RWPE1 (cell line): ENCODE measurements at regions not wholly inside any gene's neighbourhood (a gene's known extent, or its start where the extent isn't known, plus 50 kb on each side); places are given as distances from the start of the nearest gene placed in this dataset.

Experiments
- CTCF ChIA-PET: fragments of 350-600 bp; sonication (Branson Sonifier 250); formaldehyde crosslinking; extraction: SDS; loops from one replicate; lab custom pipeline; 2021; lab: Yijun Ruan, JAX
- POLR2A ChIA-PET: fragments of 400-600 bp; formaldehyde crosslinking; extraction: SDS; loops from one replicate; lab custom pipeline; 2020; ENCODE audit warnings: antibody characterized with exemption; ENCODE audit not compliant: low non-redundant PET; lab: Yijun Ruan, JAX
- DNase-seq: peaks from one replicate; pipeline ENCODE4 v3.0.0; 2012; ENCODE audit warnings: low spot score
- H3K27ac ChIP-seq: fragments of 450-650 bp; 2 replicates; pipeline ENCODE4 v1.5.1; 2017
- TF ChIP-seq, protein P1 (sequence below): fragments of 450-650 bp; conservative IDR thresholded peaks from 2 replicates; pipeline ENCODE4 v1.5.1; 2017; ENCODE audit warnings: low read depth, mild to moderate bottlenecking

DNA sequence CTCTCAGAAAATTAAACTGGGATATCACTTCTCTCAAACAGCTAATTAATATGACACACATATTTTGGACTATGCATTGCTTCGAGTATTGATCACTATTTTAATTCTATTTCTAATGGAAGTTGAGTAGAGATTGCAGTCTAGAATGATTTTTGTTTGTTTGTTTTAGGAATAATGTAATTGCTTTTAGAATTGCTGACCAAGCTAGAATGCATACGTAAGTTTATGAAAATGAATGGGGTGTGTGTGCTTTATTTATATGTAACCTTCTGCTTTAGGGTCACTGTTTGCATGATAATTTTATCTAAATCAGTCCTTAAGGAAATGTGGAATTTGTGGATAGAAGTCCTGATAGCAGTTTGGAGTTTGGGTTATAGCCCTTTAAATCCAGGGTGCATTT lies 371.4 kb downstream of the NR2F2 start:
- CTCF ChIA-PET: interaction anchor here (0.6 to 0.8 kb wide), 3 partner anchors 23 to 1476 kb away, joined by 3 to 5 read pairs (median 3); no protein-coding TSS in a partner anchor
- H3K27ac ChIP-seq: no peak overlapping the region
- POLR2A ChIA-PET: no interaction called here
- TF ChIP-seq, protein P1, sequence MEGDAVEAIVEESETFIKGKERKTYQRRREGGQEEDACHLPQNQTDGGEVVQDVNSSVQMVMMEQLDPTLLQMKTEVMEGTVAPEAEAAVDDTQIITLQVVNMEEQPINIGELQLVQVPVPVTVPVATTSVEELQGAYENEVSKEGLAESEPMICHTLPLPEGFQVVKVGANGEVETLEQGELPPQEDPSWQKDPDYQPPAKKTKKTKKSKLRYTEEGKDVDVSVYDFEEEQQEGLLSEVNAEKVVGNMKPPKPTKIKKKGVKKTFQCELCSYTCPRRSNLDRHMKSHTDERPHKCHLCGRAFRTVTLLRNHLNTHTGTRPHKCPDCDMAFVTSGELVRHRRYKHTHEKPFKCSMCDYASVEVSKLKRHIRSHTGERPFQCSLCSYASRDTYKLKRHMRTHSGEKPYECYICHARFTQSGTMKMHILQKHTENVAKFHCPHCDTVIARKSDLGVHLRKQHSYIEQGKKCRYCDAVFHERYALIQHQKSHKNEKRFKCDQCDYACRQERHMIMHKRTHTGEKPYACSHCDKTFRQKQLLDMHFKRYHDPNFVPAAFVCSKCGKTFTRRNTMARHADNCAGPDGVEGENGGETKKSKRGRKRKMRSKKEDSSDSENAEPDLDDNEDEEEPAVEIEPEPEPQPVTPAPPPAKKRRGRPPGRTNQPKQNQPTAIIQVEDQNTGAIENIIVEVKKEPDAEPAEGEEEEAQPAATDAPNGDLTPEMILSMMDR: no peak
- no peak for DNase-seq

GRCh38 chr15:96702589-96702988 lies 372.1 kb downstream of the NR2F2 start:
- CTCF ChIA-PET: no interaction called here
- TF ChIP-seq, protein P1: no peak
- no peak for DNase-seq
- POLR2A ChIA-PET: no interaction called here
- no peak overlapping the region for H3K27ac ChIP-seq

- no peak for DNase-seq
- TF ChIP-seq, protein P1: no peak
- no peak overlapping the region for H3K27ac ChIP-seq
- POLR2A ChIA-PET: no interaction called here
- CTCF ChIA-PET: interaction anchor here (0.5 kb wide), 1 partner anchor 339 kb away, joined by 3 read pairs; no protein-coding TSS in a partner anchor
These were observed 372.6 kb downstream of the NR2F2 start for GRCh38 chr15:96703091-96703490.

- ChIA-PET CTCF (interaction anchor here (0.5 kb wide), 1 partner anchor 338 kb away, joined by 3 read pairs; no protein-coding TSS in a partner anchor), POLR2A (no interaction called here)
- H3K27ac ChIP-seq: no peak overlapping the region
- TF ChIP-seq, protein P1: no peak
- DNase-seq: no peak
These were observed 373.5 kb downstream of the NR2F2 start for GRCh38 chr15:96703794-96704550.

- no peak for DNase-seq
- H3K27ac ChIP-seq: no peak overlapping the region
- POLR2A ChIA-PET: no interaction called here
- TF ChIP-seq, protein P1: no peak
- CTCF ChIA-PET: no interaction called here
These were observed 385.6 kb downstream of the NR2F2 start for GRCh38 chr15:96716075-96716474.

DNA sequence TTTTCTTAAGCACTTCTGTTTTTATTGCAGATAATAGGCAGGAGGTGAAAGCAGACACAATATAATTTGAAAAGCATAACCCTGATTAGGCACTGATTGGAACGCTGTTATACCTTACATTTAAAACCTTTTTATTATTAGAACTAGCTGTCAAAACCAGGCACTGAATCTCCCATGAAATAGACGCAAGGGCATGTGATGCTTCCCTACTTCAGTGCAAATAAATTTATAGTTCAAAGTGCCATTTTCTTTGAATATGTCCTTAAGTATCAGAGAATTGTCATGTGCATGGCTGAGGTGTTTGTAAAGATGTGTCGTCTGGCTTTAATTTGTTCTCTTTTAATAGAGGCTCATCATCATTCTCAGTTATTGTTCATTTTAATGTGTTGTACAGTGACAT lies 386.0 kb downstream of the NR2F2 start:
- no peak for DNase-seq
- ChIA-PET POLR2A (no interaction called here), CTCF (no interaction called here)
- TF ChIP-seq, protein P1: no peak
- no peak overlapping the region for H3K27ac ChIP-seq
